Ishikawa (cell line): ENCODE measurements at regions not wholly inside any gene's neighbourhood (a gene's known extent, or its start where the extent isn't known, plus 50 kb on each side); places are given as distances from the start of the nearest gene placed in this dataset.

ENCODE experiments used
- CEBPB ChIP-seq: IDR thresholded peaks from 2 replicates; pipeline ENCODE4 v1.6.1; 2012
- CREB1 ChIP-seq: IDR thresholded peaks from 2 replicates; pipeline ENCODE4 v1.6.1; 2012; ENCODE audit warnings: low read depth
- EGR1 ChIP-seq: IDR thresholded peaks from 2 replicates; pipeline ENCODE4 v1.6.1; 2012
- EP300 ChIP-seq: IDR thresholded peaks from 2 replicates; pipeline ENCODE4 v1.6.1; 2012; ENCODE audit warnings: borderline replicate concordance
- FOXM1 ChIP-seq: IDR thresholded peaks from 2 replicates; pipeline ENCODE4 v1.6.1; 2012; ENCODE audit warnings: low read depth, borderline replicate concordance
- NFIC ChIP-seq: IDR thresholded peaks from 2 replicates; pipeline ENCODE4 v1.6.1; 2012
- RAD21 ChIP-seq: IDR thresholded peaks from 2 replicates; pipeline ENCODE4 v1.6.1; 2012; ENCODE audit warnings: low read depth
- TAF1 ChIP-seq: IDR thresholded peaks from 2 replicates; pipeline ENCODE4 v1.6.1; 2012; ENCODE audit warnings: low read depth, mild to moderate bottlenecking
- TCF12 ChIP-seq: IDR thresholded peaks from 2 replicates; pipeline ENCODE4 v1.6.1; 2012; ENCODE audit warnings: low read depth
- TEAD4 ChIP-seq: IDR thresholded peaks from 2 replicates; pipeline ENCODE4 v1.6.1; 2012
- YY1 ChIP-seq: IDR thresholded peaks from 2 replicates; pipeline ENCODE4 v1.6.1; 2012; ENCODE audit warnings: low read depth
- ZBTB7A ChIP-seq: IDR thresholded peaks from 2 replicates; pipeline ENCODE4 v1.6.1; 2012; ENCODE audit warnings: low read depth
- TF ChIP-seq, protein P1 (sequence below): IDR thresholded peaks from 2 replicates; pipeline ENCODE4 v1.6.1; 2012; ENCODE audit warnings: low read depth, mild to moderate bottlenecking
- TF ChIP-seq, protein P2 (sequence below): IDR thresholded peaks from 2 replicates; pipeline ENCODE4 v1.6.1; 2012
- TF ChIP-seq, protein P3 (sequence below): IDR thresholded peaks from 2 replicates; pipeline ENCODE4 v1.6.1; 2012

DNA sequence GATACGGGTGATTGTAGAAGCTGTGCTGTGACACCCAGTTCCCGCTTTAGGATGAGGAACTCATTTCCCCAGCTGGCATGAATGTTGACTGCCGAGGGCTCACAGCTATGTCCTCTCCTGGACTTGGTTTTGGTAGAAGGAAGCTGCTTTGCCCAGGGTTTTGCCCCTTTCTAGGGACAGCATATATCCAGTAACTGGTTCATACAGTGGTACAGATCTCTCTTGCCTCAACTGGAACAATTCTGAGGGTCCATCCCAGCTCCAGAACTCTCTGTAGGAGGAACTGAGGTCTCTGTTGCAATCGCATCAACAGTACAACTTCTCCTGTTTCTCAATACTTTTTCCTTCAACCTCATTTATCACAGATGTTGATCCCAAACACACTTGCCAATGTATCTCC, 54.5 kb upstream of the FNDC3B start:
- TF ChIP-seq, protein P1, sequence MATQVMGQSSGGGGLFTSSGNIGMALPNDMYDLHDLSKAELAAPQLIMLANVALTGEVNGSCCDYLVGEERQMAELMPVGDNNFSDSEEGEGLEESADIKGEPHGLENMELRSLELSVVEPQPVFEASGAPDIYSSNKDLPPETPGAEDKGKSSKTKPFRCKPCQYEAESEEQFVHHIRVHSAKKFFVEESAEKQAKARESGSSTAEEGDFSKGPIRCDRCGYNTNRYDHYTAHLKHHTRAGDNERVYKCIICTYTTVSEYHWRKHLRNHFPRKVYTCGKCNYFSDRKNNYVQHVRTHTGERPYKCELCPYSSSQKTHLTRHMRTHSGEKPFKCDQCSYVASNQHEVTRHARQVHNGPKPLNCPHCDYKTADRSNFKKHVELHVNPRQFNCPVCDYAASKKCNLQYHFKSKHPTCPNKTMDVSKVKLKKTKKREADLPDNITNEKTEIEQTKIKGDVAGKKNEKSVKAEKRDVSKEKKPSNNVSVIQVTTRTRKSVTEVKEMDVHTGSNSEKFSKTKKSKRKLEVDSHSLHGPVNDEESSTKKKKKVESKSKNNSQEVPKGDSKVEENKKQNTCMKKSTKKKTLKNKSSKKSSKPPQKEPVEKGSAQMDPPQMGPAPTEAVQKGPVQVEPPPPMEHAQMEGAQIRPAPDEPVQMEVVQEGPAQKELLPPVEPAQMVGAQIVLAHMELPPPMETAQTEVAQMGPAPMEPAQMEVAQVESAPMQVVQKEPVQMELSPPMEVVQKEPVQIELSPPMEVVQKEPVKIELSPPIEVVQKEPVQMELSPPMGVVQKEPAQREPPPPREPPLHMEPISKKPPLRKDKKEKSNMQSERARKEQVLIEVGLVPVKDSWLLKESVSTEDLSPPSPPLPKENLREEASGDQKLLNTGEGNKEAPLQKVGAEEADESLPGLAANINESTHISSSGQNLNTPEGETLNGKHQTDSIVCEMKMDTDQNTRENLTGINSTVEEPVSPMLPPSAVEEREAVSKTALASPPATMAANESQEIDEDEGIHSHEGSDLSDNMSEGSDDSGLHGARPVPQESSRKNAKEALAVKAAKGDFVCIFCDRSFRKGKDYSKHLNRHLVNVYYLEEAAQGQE, result no peak
- TF ChIP-seq, protein P2, sequence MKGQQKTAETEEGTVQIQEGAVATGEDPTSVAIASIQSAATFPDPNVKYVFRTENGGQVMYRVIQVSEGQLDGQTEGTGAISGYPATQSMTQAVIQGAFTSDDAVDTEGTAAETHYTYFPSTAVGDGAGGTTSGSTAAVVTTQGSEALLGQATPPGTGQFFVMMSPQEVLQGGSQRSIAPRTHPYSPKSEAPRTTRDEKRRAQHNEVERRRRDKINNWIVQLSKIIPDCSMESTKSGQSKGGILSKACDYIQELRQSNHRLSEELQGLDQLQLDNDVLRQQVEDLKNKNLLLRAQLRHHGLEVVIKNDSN, result no peak
- TF ChIP-seq TCF12 (no peak), YY1 (no peak), CEBPB (no peak), FOXM1 (no peak)

DNA sequence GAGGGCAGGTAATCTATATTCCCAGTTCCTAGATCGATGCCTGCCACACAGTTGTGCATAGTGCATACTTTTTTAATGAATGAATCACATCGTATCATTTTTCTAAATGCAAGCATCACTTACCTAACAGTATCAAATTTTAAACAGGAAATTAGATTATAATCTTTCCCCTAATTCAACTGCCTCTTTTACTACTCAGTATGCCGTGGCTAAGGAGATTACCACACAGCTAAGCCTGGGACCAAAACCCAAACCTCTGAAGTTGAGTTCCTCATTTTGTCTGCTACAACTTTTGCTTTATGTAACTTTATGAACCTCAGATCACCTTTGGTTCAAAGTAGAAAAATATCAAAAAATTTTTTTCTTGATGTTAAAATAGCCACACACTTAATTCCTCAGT, 53.2 kb upstream of the FNDC3B start:
- TF ChIP-seq TEAD4 (no peak), EP300 (no peak), TAF1 (no peak), NFIC (no peak), EGR1 (no peak), RAD21 (no peak), FOXM1 (no peak), CREB1 (no peak), CEBPB (no peak), ZBTB7A (no peak), TCF12 (no peak)
- TF ChIP-seq, protein P1, result no peak
- TF ChIP-seq, protein P3, sequence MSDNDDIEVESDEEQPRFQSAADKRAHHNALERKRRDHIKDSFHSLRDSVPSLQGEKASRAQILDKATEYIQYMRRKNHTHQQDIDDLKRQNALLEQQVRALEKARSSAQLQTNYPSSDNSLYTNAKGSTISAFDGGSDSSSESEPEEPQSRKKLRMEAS, result no peak
- TF ChIP-seq, protein P2, result no peak

DNA sequence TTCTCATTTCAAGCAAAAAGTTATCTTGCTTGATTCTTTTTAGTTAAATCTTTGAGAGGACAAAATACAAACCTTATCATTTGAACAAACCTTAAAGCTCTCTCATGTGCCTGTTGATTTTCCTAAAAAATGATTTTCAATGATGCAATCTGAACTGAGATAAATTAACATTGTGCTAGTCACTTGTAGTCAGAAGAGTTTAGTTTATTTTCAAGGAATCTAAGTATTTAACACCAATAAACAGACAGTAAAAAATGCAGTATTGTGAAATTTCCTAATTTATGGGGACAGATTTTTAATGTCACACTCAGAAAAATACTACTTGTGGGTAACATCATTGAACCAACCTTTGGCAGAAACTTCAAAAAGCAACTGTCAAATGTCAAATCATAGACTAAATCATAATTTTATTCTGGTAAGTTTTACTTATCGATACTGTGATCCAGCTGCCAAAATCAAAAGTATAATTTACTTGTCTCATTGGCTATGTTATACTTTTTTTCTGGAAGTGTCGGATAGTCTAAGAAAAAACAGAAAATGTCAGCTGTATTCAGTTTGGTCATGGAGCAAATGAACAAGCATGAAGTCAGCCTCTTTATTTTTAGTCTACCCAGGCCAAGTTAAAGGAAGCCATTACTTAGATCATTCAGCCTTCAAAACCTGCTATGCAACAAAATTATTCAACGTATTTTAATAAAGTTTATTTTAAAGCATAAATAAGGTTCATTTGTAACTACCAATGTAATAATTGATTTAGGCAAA, 52.4 kb upstream of the FNDC3B start:
- TF ChIP-seq TAF1 (no peak), CREB1 (no peak), ZBTB7A (no peak), CEBPB (no peak)
- TF ChIP-seq, protein P3, result no peak
